ENCODE measurements at regions not wholly inside any gene's neighbourhood (a gene's known extent, or its start where the extent isn't known, plus 50 kb on each side); places are given as distances from the start of the nearest gene placed in this dataset.

DNA sequence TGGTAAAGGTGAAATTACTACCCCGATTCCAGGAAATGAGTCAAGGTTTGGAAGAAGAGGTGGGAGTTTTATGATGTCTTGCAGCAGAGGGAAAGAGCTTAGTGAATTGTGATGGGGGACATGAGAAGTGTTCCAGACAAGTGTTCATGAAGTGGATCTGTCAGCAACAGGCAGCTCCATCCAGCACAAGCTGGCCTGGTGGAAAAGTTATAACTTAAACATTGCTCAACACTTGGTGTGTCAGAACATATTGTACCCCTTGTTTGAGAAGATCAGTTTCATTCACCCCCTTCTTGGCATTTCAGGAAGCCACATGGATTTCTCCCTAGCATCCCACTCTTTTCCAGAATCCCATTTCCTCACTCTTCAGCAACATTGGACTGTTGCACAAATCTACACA is 222.0 kb downstream of the B3GLCT start:
- Histone ChIP-seq H3K4me1 (ENCODE audit: control insufficient read depth in 4 of 4, insufficient read depth in 4 of 4, low read length in 3 of 4) (peaks cover 0 to 4% (median 0%) of the 10 kb centered on the region in 4 donors), H3K27ac (ENCODE audit: low read depth in 1 of 2, low read length in 2 of 2) (no peak overlapping the region), H3K4me3 (ENCODE audit: low read depth in 1 of 3, low read length in 3 of 3) (no peak overlapping the region), H3K36me3 (ENCODE audit: control insufficient read depth in 4 of 4, insufficient read depth in 3 of 4, low read depth in 1 of 4, low read length in 3 of 4) (no peaks in the 10 kb centered on the region), H3K27me3 (ENCODE audit: control insufficient read depth in 4 of 4, insufficient read depth in 4 of 4, low read length in 3 of 4) (peaks cover 0 to 6% (median 0%) of the 10 kb centered on the region in 4 donors), H3K9ac (ENCODE audit: low read depth in 1 of 2, low read length in 2 of 2) (no peak overlapping the region), H3K9me3 (ENCODE audit: control insufficient read depth in 4 of 4, low read length in 3 of 4) (no peaks in the 10 kb centered on the region)
- 80% methylated on average over 1 of the region's 1 CpG for WGBS
- DNase-seq (ENCODE audit: low spot score), result no peak
- no peak for TF ChIP-seq HNF4G (IDR thresholded peaks at IDR 0.05)
- no peak for TF ChIP-seq EGR1 (IDR thresholded peaks at IDR 0.05; ENCODE audit: low read depth in 2 of 2)
- TF ChIP-seq RXRA (IDR thresholded peaks at IDR 0.05), result no peak
- no peak for TF ChIP-seq NR2F2 (IDR thresholded peaks at IDR 0.05)
- no peak for TF ChIP-seq FOXA1 (IDR thresholded peaks at IDR 0.05)
- TF ChIP-seq FOXA2 (IDR thresholded peaks at IDR 0.05), result no peak
- TF ChIP-seq, protein P1, sequence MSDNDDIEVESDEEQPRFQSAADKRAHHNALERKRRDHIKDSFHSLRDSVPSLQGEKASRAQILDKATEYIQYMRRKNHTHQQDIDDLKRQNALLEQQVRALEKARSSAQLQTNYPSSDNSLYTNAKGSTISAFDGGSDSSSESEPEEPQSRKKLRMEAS (IDR thresholded peaks at IDR 0.05), result no peak
- no peak for TF ChIP-seq RAD21 (IDR thresholded peaks at IDR 0.05)
- no peak for TF ChIP-seq ATF3 (IDR thresholded peaks at IDR 0.05)
- TF ChIP-seq SP1 (IDR thresholded peaks at IDR 0.05), result no peak
- TF ChIP-seq, protein P2, sequence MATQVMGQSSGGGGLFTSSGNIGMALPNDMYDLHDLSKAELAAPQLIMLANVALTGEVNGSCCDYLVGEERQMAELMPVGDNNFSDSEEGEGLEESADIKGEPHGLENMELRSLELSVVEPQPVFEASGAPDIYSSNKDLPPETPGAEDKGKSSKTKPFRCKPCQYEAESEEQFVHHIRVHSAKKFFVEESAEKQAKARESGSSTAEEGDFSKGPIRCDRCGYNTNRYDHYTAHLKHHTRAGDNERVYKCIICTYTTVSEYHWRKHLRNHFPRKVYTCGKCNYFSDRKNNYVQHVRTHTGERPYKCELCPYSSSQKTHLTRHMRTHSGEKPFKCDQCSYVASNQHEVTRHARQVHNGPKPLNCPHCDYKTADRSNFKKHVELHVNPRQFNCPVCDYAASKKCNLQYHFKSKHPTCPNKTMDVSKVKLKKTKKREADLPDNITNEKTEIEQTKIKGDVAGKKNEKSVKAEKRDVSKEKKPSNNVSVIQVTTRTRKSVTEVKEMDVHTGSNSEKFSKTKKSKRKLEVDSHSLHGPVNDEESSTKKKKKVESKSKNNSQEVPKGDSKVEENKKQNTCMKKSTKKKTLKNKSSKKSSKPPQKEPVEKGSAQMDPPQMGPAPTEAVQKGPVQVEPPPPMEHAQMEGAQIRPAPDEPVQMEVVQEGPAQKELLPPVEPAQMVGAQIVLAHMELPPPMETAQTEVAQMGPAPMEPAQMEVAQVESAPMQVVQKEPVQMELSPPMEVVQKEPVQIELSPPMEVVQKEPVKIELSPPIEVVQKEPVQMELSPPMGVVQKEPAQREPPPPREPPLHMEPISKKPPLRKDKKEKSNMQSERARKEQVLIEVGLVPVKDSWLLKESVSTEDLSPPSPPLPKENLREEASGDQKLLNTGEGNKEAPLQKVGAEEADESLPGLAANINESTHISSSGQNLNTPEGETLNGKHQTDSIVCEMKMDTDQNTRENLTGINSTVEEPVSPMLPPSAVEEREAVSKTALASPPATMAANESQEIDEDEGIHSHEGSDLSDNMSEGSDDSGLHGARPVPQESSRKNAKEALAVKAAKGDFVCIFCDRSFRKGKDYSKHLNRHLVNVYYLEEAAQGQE (IDR thresholded peaks at IDR 0.05), result no peak
- no peak for TF ChIP-seq YY1 (IDR thresholded peaks at IDR 0.05)
- no peak for TF ChIP-seq TAF1 (conservative IDR thresholded peaks at IDR 0.05)
- TF ChIP-seq CTCF (IDR thresholded peaks at IDR 0.05; ENCODE audit: low read depth, low read length, missing input control), result no peak
- no peak for TF ChIP-seq HNF4A (conservative IDR thresholded peaks at IDR 0.05)
- no peak for TF ChIP-seq JUND (IDR thresholded peaks at IDR 0.05)
- no peak for TF ChIP-seq GABPA (IDR thresholded peaks at IDR 0.05 in 1 of 2, conservative IDR thresholded peaks at IDR 0.05 in 1 of 2)
- TF ChIP-seq, protein P3, sequence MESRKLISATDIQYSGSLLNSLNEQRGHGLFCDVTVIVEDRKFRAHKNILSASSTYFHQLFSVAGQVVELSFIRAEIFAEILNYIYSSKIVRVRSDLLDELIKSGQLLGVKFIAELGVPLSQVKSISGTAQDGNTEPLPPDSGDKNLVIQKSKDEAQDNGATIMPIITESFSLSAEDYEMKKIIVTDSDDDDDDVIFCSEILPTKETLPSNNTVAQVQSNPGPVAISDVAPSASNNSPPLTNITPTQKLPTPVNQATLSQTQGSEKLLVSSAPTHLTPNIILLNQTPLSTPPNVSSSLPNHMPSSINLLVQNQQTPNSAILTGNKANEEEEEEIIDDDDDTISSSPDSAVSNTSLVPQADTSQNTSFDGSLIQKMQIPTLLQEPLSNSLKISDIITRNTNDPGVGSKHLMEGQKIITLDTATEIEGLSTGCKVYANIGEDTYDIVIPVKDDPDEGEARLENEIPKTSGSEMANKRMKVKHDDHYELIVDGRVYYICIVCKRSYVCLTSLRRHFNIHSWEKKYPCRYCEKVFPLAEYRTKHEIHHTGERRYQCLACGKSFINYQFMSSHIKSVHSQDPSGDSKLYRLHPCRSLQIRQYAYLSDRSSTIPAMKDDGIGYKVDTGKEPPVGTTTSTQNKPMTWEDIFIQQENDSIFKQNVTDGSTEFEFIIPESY (IDR thresholded peaks at IDR 0.05), result no peak
